ENCODE measurements at regions not wholly inside any gene's neighbourhood (a gene's known extent, or its start where the extent isn't known, plus 50 kb on each side); places are given as distances from the start of the nearest gene placed in this dataset.

GRCh38 chr11:25483915-25484635, 847.9 kb upstream of the ANO3 start:
- TF ChIP-seq, protein P1, sequence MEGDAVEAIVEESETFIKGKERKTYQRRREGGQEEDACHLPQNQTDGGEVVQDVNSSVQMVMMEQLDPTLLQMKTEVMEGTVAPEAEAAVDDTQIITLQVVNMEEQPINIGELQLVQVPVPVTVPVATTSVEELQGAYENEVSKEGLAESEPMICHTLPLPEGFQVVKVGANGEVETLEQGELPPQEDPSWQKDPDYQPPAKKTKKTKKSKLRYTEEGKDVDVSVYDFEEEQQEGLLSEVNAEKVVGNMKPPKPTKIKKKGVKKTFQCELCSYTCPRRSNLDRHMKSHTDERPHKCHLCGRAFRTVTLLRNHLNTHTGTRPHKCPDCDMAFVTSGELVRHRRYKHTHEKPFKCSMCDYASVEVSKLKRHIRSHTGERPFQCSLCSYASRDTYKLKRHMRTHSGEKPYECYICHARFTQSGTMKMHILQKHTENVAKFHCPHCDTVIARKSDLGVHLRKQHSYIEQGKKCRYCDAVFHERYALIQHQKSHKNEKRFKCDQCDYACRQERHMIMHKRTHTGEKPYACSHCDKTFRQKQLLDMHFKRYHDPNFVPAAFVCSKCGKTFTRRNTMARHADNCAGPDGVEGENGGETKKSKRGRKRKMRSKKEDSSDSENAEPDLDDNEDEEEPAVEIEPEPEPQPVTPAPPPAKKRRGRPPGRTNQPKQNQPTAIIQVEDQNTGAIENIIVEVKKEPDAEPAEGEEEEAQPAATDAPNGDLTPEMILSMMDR (IDR thresholded peaks at IDR 0.05): no peak
- no peak for TF ChIP-seq POLR2A (IDR thresholded peaks at IDR 0.05; ENCODE audit: low read depth)
- no peak for TF ChIP-seq POLR2AphosphoS5 (IDR thresholded peaks at IDR 0.05)
- TF ChIP-seq EP300 (IDR thresholded peaks at IDR 0.05): no peak
